AML-193 (cell line): ENCODE measurements at regions not wholly inside any gene's neighbourhood (a gene's known extent, or its start where the extent isn't known, plus 50 kb on each side); places are given as distances from the start of the nearest gene placed in this dataset.
A peak's percentile ranks its signal among the peaks of the same experiment; 100 is the strongest.
"Not testable (repeated sequence)": the region's sequence is repeated elsewhere in the genome, so short reads cannot be mapped to it uniquely, and the experiment has no call there.

Source experiments
- DNase-seq, 2 experiments: peaks; one replicate each; lab custom pipeline; 2025; lab: John Stamatoyannopoulos, UW

GRCh38 chr10:117457932-117458331 is 82.7 kb upstream of the PDZD8 start:
- no peak for DNase-seq

- DNase-seq: peak; percentile 57 to 66
Observed at GRCh38 chr10:117457071-117457810, 82.0 kb upstream of the PDZD8 start.

- no peak for DNase-seq
Observed at GRCh38 chr10:117455346-117455745, 80.1 kb upstream of the PDZD8 start.

GRCh38 chr10:117454502-117454901 is 79.3 kb upstream of the PDZD8 start:
- peak; percentile 59 to 71 for DNase-seq

- not testable (repeated sequence) for DNase-seq
Observed at GRCh38 chr10:117453484-117453883, 78.2 kb upstream of the PDZD8 start.

- no peak for DNase-seq
Observed at GRCh38 chr10:117450940-117451339, 75.7 kb upstream of the PDZD8 start.

GRCh38 chr10:117449636-117450035 is 74.4 kb upstream of the PDZD8 start:
- DNase-seq: no peak

GRCh38 chr10:117448802-117449201 is 73.6 kb upstream of the PDZD8 start:
- no peak for DNase-seq

GRCh38 chr10:117445992-117446391 is 70.8 kb upstream of the PDZD8 start:
- no peak for DNase-seq

- no peak for DNase-seq
Observed at GRCh38 chr10:117444497-117445040, 69.3 kb upstream of the PDZD8 start.

- no peak for DNase-seq
Observed at GRCh38 chr10:117443686-117444041, 68.4 kb upstream of the PDZD8 start.

GRCh38 chr10:117442944-117443685 is 67.9 kb upstream of the PDZD8 start:
- peak; percentile 36 to 49 for DNase-seq

GRCh38 chr10:117442521-117442920 is 67.3 kb upstream of the PDZD8 start:
- DNase-seq: no peak

- peak; percentile 41 to 55 for DNase-seq
Observed at GRCh38 chr10:117441812-117442443, 66.7 kb upstream of the PDZD8 start.

GRCh38 chr10:117441361-117441760 is 66.1 kb upstream of the PDZD8 start:
- no peak for DNase-seq

- no peak for DNase-seq
Observed at GRCh38 chr10:117439243-117439912, 64.1 kb upstream of the PDZD8 start.

- no peak for DNase-seq
Observed at GRCh38 chr10:117432866-117433265, 57.6 kb upstream of the PDZD8 start.

- DNase-seq: peak; percentile 85 to 90
Observed at GRCh38 chr10:117431160-117431559, 55.9 kb upstream of the PDZD8 start.

- not testable (repeated sequence) for DNase-seq
Observed at GRCh38 chr10:117430535-117430934, 55.3 kb upstream of the PDZD8 start.

- DNase-seq: no peak
Observed at GRCh38 chr10:117429643-117430265, 54.5 kb upstream of the PDZD8 start.

- DNase-seq: no peak
Observed at GRCh38 chr10:117427356-117427755, 52.1 kb upstream of the PDZD8 start.
